A549 (cell line): ENCODE measurements at regions not wholly inside any gene's neighbourhood (a gene's known extent, or its start where the extent isn't known, plus 50 kb on each side); places are given as distances from the start of the nearest gene placed in this dataset.

Experiments
- ATAC-seq, 2 experiments: fragments of 200-7000 bp in 1 of 2; fragments of >200 bp in 1 of 2; cut with Nextera tagmentation in 1 of 2; cut with Tn5 transposase in 1 of 2; 3 replicates each; pipeline versions ENCODE4 v1.8.0 to v1.9.1; 2018 to 2020; ENCODE audit warnings: mild to moderate bottlenecking in 1 of 2, moderate library complexity in 1 of 2
- CTCF ChIA-PET: fragments of 300-600 bp; sonication (Branson Sonifier 250); formaldehyde crosslinking; extraction: SDS; loops from one replicate; lab custom pipeline; 2021; ENCODE audit warnings: antibody characterized with exemption, inconsistent platforms; lab: Yijun Ruan, JAX
- POLR2A ChIA-PET: fragments of 350-600 bp; formaldehyde crosslinking; extraction: SDS; loops from one replicate; lab custom pipeline; 2021; ENCODE audit warnings: antibody characterized with exemption, inconsistent platforms; lab: Yijun Ruan, JAX
- DNase-seq, 2 experiments: peaks; one replicate each; pipeline versions ENCODE4 v3.0.0 to v3.0.0-alpha.2; 2011 to 2016; ENCODE audit warnings: low read depth in 1 of 2, low spot score in 1 of 2
- FAIRE-seq: peaks from 2 replicates; lab custom pipeline; 2011; peaks lifted over from hg19 to GRCh38; lab: Jason Lieb, UNC
- H3K27ac ChIP-seq, 2 experiments: fragments of >200 bp; sonication (Bioruptor Twin); formaldehyde crosslinking; 3 replicates each; pipeline ENCODE4 v1.5.1; 2016 to 2017
- H3K4me1 ChIP-seq: fragments of >200 bp; sonication (Bioruptor Twin); formaldehyde crosslinking; 3 replicates; pipeline ENCODE4 v1.6.1; 2016
- H3K4me2 ChIP-seq: fragments of >200 bp; sonication (Bioruptor Twin); formaldehyde crosslinking; 3 replicates; pipeline ENCODE4 v1.6.1; 2016
- H3K4me3 ChIP-seq: fragments of >200 bp; sonication (Bioruptor Twin); formaldehyde crosslinking; 3 replicates; pipeline ENCODE4 v1.5.1; 2016
- H3K9me3 ChIP-seq: fragments of >200 bp; sonication (Bioruptor Twin); formaldehyde crosslinking; 3 replicates; pipeline ENCODE4 v1.6.1; 2016
- BCL3 ChIP-seq: fragments of >200 bp; sonication (Bioruptor Twin); formaldehyde crosslinking; IDR thresholded peaks from 3 replicates; pipeline ENCODE4 v1.6.1; 2016
- CBX2 ChIP-seq: fragments of 200-600 bp; sonication (generic); IDR thresholded peaks from 2 replicates; pipeline ENCODE4 v1.6.1; 2016; ENCODE audit warnings: low read depth, mild to moderate bottlenecking, borderline replicate concordance
- CHD4 ChIP-seq: fragments of 200-600 bp; sonication (generic); IDR thresholded peaks from 2 replicates; pipeline ENCODE4 v1.6.1; 2016; ENCODE audit warnings: antibody characterized with exemption, mild to moderate bottlenecking, borderline replicate concordance
- CTCF ChIP-seq: fragments of >200 bp; sonication (Bioruptor Twin); formaldehyde crosslinking; IDR thresholded peaks from 3 replicates; pipeline ENCODE4 v1.5.1; 2016
- EHMT2 ChIP-seq: fragments of 200-600 bp; sonication (generic); IDR thresholded peaks from 2 replicates; pipeline ENCODE4 v1.6.1; 2016; ENCODE audit warnings: antibody characterized with exemption, low read depth, mild to moderate bottlenecking, moderate library complexity
- ELK1 ChIP-seq: fragments of 150-350 bp; IDR thresholded peaks from 2 replicates; pipeline ENCODE4 v1.6.1; 2014; ENCODE audit warnings: low read depth, mild to moderate bottlenecking, low read length
- EP300 ChIP-seq, 2 experiments: fragments of >200 bp; sonication (Bioruptor Twin); formaldehyde crosslinking; IDR thresholded peaks; 2 replicates in 1 of 2; 3 replicates in 1 of 2; pipeline ENCODE4 v1.6.1; 2016 to 2017
- ESRRA ChIP-seq: fragments of 150-350 bp; IDR thresholded peaks from 2 replicates; pipeline ENCODE4 v1.6.1; 2014; ENCODE audit warnings: mild to moderate bottlenecking, low read length, borderline replicate concordance
- FOXS1 ChIP-seq: fragments of 250-450 bp; sonication (Bioruptor Pico); IDR thresholded peaks from 2 replicates; pipeline ENCODE4 v1.5.0; 2020; ENCODE audit warnings: mild to moderate bottlenecking, moderate library complexity
- HDAC2 ChIP-seq: fragments of 200-600 bp; sonication (generic); IDR thresholded peaks from 2 replicates; pipeline ENCODE4 v1.6.1; 2016
- HES2 ChIP-seq: fragments of >200 bp; sonication (Bioruptor Twin); formaldehyde crosslinking; IDR thresholded peaks from 2 replicates; pipeline ENCODE4 v1.6.1; 2016
- HOXB13 ChIP-seq: fragments of 250-450 bp; sonication (Bioruptor Pico); IDR thresholded peaks from 2 replicates; pipeline ENCODE4 v1.5.0; 2020; ENCODE audit warnings: low read depth, mild to moderate bottlenecking, moderate library complexity
- JUNB ChIP-seq: fragments of >200 bp; sonication (Bioruptor Twin); formaldehyde crosslinking; IDR thresholded peaks from 2 replicates; pipeline ENCODE4 v1.6.1; 2016
- PBX3 ChIP-seq: IDR thresholded peaks from 2 replicates; pipeline ENCODE4 v1.6.1; 2012
- PHF8 ChIP-seq: fragments of 200-600 bp; sonication (generic); IDR thresholded peaks from 2 replicates; pipeline ENCODE4 v1.6.1; 2016; ENCODE audit warnings: low read depth, mild to moderate bottlenecking, antibody characterized with exemption, moderate library complexity, borderline replicate concordance
- POLR2AphosphoS2 ChIP-seq: conservative IDR thresholded peaks from 2 replicates; pipeline ENCODE4 v1.6.1; 2012; ENCODE audit warnings: low read length, improper control_type of control experiment, inconsistent platforms
- RAD21 ChIP-seq, 2 experiments: fragments of >200 bp in 1 of 2; sonication (Bioruptor Twin) in 1 of 2; formaldehyde crosslinking in 1 of 2; IDR thresholded peaks in 1 of 2; conservative IDR thresholded peaks in 1 of 2; 2 replicates in 1 of 2; 3 replicates in 1 of 2; pipeline ENCODE4 v1.6.1; 2012 to 2018; ENCODE audit warnings: inconsistent platforms in 1 of 2
- RARB ChIP-seq: fragments of 250-450 bp; sonication (Bioruptor Pico); IDR thresholded peaks from 2 replicates; pipeline ENCODE4 v1.8.0; 2021; ENCODE audit warnings: mild to moderate bottlenecking, moderate library complexity
- RNF2 ChIP-seq: fragments of 200-600 bp; sonication (generic); IDR thresholded peaks from 2 replicates; pipeline ENCODE4 v1.6.1; 2016; ENCODE audit warnings: low read depth, mild to moderate bottlenecking, antibody characterized with exemption, moderate library complexity, borderline replicate concordance
- TFCP2L1 ChIP-seq: fragments of 250-450 bp; sonication (Bioruptor Pico); IDR thresholded peaks from 2 replicates; pipeline ENCODE4 v1.5.0; 2021; ENCODE audit warnings: mild to moderate bottlenecking
- ZFP36 ChIP-seq: fragments of 450-650 bp; IDR thresholded peaks from 2 replicates; pipeline ENCODE4 v1.6.1; 2014; ENCODE audit warnings: borderline replicate concordance; ENCODE audit not compliant: partially characterized antibody
- ZSCAN20 ChIP-seq: fragments of 250-450 bp; sonication (Bioruptor Pico); IDR thresholded peaks from 2 replicates; pipeline ENCODE4 v1.8.0; 2022; ENCODE audit warnings: mild to moderate bottlenecking, moderate library complexity
- WGBS: methylation state at CpG from one replicate; pipeline ENCODE4 v1.1.6; 2017; ENCODE audit errors: missing lambda C conversion rate; 5-methylcytosine and 5-hydroxymethylcytosine counted together

GRCh38 chr4:177729681-177730080 is 287.4 kb upstream of the AGA start:
- ATAC-seq = no peak
- H3K4me2 ChIP-seq = no peak overlapping the region

GRCh38 chr4:177737387-177737940 is 295.2 kb upstream of the AGA start:
- Histone ChIP-seq H3K4me2 (no peak overlapping the region), H3K27ac (no peak overlapping the region), H3K4me1 (no peaks in the 10 kb centered on the region), H3K4me3 (no peak overlapping the region), H3K9me3 (no peaks in the 10 kb centered on the region)
- ChIA-PET CTCF (no interaction called here), POLR2A (no interaction called here)
- no peak for FAIRE-seq
- WGBS = 63% methylated on average over 2 of the region's 2 CpGs
- no peak for DNase-seq
- no peak for ATAC-seq
- no peak for TF ChIP-seq EHMT2
- TF ChIP-seq RARB (CRISPR knock-in tag) = no peak
- no peak for TF ChIP-seq TFCP2L1
- no peak for TF ChIP-seq HOXB13 (CRISPR knock-in tag)
- TF ChIP-seq RAD21 (conservative IDR thresholded peaks at IDR 0.05 in 1 of 2, IDR thresholded peaks at IDR 0.05 in 1 of 2) = no peak
- TF ChIP-seq ELK1 = no peak
- no peak for TF ChIP-seq PHF8

More at GRCh38 chr4:177729681-177730080, 287.4 kb upstream of the AGA start:
- POLR2A ChIA-PET = no interaction called here
- no peak overlapping the region for H3K27ac ChIP-seq
- TF ChIP-seq CHD4 (no peak), HDAC2 (no peak), EHMT2 (no peak), ZFP36 (no peak), RNF2 (no peak), BCL3 (no peak), ESRRA (no peak), PBX3 (no peak), ELK1 (no peak), EP300 (IDR thresholded peaks at IDR 0.05) (no peak), RAD21 (conservative IDR thresholded peaks at IDR 0.05 in 1 of 2, IDR thresholded peaks at IDR 0.05 in 1 of 2) (no peak), ZSCAN20 (CRISPR knock-in tag) (no peak), PHF8 (no peak), JUNB (no peak), CTCF (no peak), FOXS1 (CRISPR knock-in tag) (no peak), CBX2 (no peak), TFCP2L1 (no peak), HES2 (no peak), POLR2AphosphoS2 (no peak)
- TF ChIP-seq, all 56 proteins: peak for 0
- Histone ChIP-seq H3K4me1 (no peaks in the 10 kb centered on the region), H3K9me3 (no peaks in the 10 kb centered on the region), H3K4me3 (no peak overlapping the region)
- CTCF ChIA-PET = interaction anchor here (1.2 to 1.8 kb wide), 2 partner anchors 14 to 1352 kb away, joined by 3 to 6 read pairs; no protein-coding TSS in a partner anchor
- WGBS = 59% methylated on average over 3 of the region's 3 CpGs
- no peak for FAIRE-seq
- DNase-seq = no peak
